Embryonic facial prominence (tissue), 1 donor: ENCODE measurements at regions not wholly inside any gene's neighbourhood (a gene's known extent, or its start where the extent isn't known, plus 50 kb on each side); places are given as distances from the start of the nearest gene placed in this dataset.
"Not testable (repeated sequence)": the region's sequence is repeated elsewhere in the genome, so short reads cannot be mapped to it uniquely, and the experiment has no call there.

Experiments used
- DNase-seq: peaks from one replicate; pipeline ENCODE4 v3.0.0-alpha.2; 2016; ENCODE audit errors: extremely low spot score

DNA sequence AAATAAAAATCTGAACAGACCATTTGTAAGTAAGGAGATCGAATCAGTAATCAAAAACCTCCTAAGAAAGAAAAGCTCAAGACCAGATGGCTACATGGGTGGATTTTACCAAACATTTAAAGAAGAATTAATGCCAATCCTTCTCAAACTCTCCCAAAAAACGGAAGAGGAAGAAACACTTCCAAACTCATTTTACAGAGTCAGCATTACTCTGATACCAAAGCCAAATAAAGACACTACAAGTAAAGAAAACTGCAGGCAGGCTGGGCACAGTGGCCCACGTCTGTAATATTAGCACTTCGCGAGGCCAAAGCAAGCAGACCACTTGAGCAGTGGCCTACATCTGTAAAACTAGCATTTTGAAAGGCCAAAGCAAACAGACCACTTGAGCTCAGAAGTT is 159.8 kb downstream of the DPY19L2 start:
- DNase-seq = no peak

DNA sequence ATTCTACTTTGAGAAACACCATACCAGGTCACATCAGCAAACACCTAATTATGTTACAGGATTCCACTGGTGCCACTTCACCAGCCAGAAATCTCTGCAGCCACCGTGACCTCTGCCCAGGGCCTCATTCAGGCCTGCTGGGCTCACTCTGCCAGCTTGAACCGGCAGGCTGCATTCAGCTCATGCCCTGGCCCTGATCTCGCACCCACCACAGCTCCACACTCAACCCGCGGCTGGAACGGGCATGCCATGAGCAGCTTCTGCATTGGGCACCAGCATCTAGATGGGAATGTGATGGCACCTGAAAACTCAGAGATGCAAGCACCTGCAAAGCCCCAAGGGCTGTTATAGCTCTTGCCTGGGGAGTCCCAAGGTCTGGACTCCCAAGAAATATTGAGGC is 168.7 kb downstream of the DPY19L2 start:
- DNase-seq = no peak

DNA sequence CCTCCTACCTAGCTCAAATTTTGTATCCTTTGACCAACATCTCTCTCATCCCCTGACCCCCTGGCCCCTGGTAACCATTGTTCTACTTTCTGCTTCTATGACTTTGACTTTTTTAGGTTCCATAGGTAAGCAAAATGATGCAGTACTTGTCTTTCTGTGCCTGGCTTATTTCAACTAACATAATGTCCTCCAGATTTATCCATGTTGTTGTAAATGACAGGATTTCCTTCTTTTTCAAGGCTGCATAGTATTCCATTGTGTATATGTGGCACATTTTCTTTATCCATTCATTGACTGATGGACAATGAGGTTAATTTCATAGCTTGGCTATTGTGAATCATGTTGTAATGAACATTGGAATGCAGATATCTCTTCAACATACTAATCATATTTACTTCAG is 170.1 kb downstream of the DPY19L2 start:
- no peak for DNase-seq

DNA sequence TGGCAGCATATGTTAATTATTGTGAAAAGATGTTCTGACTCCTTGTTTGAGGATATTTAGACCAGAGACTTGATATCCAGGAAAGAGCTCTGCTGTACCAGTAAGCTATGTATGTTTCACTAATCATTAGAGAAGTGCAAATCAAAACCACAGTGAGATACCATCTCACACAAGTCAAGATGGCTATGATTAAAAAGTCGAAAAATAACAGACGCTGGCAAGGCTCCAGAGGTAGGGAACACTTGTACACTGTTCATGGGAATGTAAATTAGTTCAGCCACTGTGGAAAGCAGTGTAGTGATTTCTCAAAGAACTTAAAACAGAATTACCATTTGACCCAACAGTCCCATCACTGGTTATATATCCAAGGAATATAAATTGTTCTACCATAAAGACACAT is 171.6 kb downstream of the DPY19L2 start:
- DNase-seq = no peak

DNA sequence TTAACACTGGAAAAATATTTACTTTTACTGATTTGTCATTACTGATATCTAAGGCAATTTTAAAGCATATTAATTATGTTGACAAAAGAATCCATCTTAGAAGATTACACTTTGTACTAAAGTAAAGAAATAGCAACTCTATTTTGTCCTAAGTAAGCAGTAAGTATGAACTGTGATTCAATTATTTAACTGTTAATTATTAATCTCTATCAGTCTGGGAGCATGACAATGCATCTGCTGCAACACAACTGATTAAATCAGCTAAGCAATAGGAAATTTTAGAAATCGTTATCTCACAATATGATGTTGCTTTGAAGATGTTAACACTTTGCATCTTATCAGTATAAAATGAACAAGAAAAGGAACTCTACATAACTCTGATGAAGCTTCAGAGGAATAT is 172.3 kb downstream of the DPY19L2 start:
- no peak for DNase-seq

DNA sequence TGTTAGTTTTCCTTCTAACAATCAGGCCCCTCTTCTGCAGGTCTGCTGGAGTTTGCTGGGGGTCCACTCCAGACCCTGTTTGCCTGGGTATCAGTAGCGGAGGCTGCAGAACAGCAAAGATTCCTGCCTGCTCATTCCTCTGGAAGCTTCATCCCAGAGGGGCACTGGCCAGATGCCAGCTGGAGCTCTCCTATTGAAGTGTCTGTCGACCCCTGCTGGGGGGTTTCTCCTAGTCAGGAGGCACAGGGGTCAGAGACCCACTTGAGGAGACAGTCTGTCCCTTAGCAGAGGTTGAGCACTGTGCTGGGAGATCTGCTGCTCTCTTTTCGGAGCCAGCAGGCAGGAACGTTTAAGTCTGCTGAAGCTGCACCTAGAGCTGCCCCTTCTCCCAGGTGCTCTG is 174.9 kb downstream of the DPY19L2 start:
- not testable (repeated sequence) for DNase-seq

DNA sequence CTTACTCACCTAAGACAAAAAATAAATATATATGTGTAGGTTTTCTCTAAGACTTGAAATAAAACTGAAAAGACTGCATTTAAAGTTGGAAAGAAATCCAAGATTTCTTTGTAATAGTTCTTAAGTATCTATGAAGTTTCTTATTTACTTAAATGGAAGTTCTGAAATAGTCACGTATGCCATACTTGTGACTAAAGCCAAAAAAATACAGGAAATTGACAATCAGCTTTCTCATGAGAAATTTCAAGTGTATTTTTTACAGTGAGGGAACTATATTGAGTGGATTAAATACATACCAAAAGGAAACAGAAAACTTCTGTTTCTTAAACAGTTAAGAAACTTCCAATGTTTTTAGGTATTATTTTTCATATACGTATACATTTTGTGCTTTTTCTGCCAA is 188.1 kb downstream of the DPY19L2 start:
- DNase-seq = no peak

DNA sequence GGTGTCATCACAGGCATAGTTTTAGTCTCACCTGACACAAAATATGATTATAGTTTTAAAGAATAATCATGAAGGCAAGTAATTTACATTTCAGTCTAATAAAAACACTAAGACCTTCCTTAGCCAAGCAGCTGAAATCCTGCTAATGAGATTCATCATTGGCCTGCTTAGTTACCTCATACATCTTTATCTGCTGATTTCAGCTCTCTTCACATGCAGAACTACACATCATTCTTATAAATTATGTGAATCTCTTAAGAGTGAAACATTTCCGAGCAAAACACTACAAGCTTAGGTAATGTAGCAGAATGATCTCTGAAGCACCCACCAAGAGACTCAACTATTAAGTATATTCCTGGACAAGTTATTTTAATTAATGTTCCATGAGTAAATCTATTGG is 198.1 kb downstream of the DPY19L2 start:
- DNase-seq = no peak

DNA sequence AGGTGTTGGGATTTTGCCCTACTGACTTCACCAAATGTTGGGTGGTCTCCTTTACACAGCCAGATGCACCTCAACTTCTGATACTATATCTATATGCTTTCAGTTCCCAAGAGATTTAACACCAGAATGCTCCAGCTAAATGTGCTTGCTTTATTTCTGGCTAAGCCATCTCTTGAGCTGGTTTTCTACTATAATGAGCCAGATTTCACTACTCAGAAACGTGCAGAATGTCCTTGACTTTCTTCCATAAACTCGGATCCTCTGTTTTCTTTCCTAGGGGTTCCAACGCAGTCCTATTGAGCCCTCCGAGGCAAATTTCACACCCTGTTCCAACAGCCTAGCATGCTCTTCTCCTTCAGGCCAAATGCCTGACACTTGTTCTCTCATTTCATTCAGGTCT is 200.3 kb downstream of the DPY19L2 start:
- DNase-seq = no peak

DNA sequence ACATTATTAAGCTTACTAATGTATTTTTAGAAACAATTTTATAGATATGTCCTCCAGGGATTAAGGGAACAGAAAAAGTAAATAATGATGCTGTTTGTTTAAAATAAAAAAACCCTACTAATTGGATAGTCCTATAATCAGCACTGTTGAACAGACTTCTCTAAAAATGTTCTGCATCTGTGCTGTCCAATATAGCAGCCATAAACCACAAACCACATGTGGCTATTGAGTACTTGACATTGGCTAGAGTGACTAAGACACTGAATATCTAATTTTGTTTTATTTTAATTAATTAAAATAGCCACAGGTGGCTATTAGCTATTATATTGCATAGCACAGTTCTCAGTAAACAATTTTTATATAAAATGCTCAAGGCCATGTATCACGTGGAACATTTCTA is 210.4 kb downstream of the DPY19L2 start:
- no peak for DNase-seq

DNA sequence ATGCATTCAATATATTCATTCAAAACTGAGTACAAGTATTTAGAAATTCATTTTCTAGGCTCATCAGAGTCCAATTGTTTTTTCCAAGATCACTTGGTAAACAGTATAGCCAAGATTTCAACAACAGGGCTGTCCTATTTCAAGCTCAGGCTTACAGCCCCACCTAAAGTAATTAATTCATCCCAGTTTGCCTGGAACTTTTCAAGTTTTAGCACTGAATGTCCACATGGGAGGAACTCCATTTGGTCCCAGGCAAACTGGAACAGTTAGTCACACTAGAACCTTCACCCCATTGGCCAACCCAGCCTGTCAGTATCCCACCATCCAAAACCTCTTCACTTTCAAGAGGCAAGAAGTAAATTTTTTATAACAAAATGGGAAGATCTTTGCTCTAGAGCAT is 210.9 kb downstream of the DPY19L2 start:
- DNase-seq = no peak

DNA sequence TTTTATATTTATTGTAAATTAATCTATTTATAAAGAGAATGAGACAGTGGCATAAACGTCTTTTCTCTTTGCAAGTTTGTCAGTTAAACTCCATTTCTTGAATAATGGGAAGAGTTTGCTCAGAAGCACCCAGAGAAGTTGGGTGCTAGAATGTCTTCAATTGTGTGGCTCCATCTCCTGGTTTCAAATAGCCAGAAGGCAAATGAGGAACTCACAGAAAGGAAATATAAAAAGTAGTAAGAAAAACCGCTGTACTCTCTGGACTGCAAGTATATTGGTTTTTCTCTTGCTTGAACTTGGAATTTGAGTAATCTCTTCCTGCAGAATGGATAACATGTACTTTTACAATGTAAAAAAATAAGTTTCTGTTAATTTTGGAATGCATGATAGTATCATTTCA is 217.5 kb downstream of the DPY19L2 start:
- DNase-seq = no peak

DNA sequence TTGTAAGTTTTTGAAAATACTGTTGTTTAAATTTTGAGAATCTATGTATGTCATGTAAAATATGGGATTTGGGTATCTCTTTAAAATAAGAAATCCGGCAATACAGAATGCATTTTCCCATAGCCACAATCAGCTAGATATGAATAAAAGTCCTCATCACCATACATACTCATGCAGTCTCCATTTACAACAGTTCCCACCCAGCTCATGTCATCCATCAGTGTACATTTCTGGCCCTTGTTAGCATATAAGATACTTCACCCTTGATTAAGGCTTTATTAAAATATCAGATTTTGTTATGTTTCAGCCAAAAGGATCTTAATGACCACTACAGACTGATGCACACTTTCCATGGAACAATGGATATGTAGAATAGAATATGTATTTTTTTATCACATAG is 218.0 kb downstream of the DPY19L2 start:
- no peak for DNase-seq

DNA sequence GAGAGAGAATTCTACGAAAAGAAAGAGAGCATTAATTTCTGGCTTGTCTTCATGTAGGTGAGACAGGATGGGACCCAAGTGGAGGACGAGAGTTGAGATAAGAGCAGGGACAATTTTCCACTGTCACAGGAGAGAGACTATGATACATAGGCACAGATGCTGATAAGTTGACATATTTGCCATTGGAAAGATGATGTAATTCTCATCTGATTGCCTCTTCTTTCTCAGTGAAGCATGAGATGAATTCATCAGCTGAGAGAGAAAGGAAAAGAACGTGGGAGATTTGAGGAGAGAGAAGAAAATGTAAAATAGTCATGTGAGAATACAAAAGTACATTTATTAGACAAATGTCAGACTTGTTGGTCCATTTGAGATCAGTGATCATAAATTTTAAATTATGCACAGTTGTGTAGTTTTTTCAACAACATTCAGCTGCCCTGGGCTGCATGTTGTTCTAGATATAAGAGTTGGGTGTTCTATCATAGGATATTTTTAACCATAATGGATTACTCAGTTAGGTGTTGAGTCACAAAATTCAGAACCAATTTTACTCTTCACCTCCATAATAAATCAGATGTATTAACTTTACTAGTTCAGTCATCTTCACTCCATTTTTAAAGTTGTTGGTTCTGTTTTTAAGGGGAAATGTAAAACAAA is 222.9 kb downstream of the DPY19L2 start:
- DNase-seq = no peak

DNA sequence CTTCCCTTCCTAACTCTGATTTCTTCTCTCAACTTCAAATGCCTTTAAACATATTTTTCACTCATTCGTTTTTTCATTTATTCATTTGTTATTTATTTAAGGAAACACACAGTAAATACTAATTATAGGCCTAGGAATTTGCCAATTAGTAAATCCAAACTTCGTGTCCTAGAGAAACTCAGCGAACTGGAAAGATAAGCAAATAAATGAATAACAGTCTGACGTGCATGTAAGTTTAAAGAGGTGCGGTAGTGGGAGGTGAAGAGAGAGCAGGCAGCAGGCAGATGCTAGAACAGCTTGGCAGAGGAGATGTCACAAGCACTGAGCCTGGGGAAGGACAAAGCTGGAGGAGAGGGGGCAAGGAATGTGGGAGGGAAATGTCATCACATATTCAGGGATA is 228.2 kb downstream of the DPY19L2 start:
- no peak for DNase-seq

DNA sequence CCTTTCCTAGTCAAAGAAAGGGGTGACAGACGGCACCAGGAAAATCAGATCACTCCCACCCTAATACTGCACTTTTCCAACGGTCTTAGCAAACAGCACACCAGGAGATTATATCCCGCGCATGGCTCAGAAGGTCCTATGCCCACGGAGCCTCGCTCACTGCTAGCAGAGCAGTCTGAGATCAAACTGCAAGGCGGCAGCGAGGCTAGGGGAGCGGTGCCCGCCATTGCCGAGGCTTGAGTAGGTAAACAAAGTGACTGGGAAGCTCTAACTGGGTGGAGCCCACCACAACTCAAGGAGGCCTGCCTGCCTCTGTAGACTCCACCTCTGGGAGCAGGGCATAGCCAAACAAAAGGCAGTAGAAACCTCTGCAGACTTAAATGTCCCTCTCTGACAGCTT is 233.9 kb downstream of the DPY19L2 start:
- not testable (repeated sequence) for DNase-seq

DNA sequence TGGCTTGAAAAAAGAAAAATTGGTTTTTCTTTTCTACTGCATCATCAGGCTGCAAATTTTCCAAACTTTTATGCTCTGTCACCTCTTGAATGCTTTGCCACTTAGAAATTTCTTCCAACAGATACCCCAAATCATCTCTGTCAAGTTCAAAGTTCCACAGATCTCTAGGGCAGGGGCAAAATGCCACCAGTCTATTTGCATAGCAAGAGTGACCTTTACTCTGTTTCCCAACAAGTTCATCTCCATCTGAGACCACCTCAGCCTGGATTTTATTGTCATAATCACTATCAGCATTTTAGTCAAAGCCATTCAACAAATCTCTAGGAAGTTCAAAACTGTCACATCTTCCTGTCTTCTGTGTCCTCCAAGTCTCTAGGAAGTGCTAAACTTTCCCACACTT is 240.3 kb downstream of the DPY19L2 start:
- DNase-seq = not testable (repeated sequence)

DNA sequence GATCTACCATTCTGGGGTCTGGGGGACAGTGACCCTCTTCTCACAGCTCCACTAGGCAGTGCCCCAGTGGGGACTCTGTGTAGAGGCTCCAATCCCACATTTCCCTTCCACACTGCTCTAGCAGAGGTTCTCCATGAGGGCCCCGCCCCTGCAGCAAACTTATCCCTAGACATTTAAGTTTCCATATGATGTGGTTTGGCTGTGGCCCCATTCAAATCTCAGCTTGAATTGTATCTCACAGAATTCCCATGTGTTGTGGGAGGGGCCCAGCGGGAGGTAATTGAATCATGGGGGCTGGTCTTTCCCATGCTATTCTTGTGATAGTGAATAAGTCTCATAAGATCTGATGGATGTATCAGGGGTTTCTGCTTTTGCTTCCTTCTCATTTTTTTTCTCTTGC is 241.3 kb downstream of the DPY19L2 start:
- DNase-seq = not testable (repeated sequence)

DNA sequence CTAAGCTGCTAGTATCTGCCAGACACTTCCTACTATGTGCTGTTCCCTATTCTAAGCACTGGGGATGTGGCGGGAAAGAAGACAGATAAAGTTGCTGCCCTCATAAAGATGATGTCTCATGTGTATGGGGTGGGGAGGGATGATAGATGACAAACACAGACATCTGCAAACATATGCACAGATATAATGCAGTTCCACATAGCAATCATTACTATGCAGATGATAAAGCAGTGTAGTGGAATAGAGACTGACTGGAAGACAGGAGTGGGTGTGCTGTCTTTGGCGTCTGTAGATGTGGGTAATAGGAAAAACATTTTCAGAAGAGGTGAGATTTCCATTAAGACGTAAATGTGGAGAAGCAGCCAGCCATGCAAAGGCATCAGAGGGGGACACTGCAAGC is 243.6 kb downstream of the DPY19L2 start:
- no peak for DNase-seq

DNA sequence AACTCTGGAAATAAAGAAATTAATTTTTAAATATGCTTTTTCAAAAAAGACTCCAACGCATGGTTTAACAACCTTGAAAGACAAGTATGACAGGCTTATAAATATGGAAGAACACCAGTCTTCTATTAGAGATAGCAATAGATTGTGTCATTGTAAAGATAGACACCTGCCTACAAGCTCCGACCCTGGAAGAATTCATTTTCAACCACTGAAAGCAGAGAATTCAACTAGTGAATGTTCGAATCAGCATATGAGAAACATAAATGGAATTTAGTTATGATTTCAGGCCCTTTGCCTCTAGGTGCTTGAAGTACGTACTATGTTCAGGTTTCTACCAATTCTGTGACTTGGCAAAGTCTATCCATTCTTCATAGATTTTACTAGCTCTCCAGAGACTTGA is 244.5 kb downstream of the DPY19L2 start:
- DNase-seq = no peak

DNA sequence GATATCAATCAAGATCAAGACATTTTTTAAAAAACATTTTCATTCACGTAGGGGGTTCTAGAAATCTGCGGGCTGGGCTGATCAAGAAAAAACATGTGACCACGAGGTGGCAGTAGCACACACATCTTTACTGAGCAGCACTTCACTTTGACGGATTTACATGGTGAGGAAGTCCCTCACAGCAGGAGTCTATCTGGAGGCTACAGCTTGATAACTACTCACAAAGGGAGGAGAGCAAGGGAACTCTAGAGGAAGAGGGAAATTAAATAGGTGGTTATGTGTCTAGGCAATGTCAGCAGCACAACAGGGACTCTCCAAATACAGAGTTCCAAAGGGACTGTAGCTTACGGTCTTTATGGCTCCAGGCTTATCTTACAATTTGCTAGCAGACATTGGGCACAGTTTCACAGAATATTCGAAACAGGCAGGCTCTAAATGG is 248.1 kb downstream of the DPY19L2 start:
- no peak for DNase-seq

DNA sequence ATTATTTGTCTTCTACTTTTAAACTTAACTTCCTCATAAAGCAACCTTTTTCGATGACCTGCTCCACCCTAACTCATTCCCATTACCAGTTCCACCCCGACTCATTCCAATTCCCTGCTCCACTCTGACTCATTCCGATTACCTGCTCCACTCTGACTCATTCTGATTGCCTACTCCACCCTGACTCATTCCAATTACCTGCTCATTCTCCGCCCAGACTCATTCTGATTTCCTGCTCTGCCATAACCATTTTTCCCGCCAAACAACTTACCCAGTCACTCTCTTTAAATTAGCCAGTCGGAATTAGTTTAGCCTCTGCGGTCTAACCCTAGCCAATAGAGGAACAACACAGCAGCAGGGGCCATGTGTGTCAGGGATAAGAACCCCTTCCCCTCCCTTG is 249.1 kb downstream of the DPY19L2 start:
- DNase-seq = no peak

DNA sequence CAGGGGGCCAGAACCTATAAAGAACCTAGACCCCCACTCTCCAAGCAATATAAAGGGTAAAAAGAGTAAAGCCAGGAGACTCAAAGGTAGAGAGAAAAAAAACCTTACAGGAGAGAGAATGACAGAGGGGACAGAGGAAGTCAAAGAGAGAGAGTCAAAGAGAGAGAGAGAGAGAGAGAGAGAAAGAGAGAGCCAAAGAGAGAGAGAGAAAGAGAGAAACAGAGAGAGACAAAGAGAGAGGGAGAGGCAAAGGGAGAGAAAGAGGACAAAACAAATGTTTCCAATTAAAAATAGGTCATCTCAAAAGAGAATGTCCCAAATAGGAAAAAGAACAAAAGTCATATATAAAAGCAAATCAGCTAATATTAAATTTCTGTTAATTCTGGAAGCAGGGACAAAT is 251.5 kb downstream of the DPY19L2 start:
- no peak for DNase-seq

DNA sequence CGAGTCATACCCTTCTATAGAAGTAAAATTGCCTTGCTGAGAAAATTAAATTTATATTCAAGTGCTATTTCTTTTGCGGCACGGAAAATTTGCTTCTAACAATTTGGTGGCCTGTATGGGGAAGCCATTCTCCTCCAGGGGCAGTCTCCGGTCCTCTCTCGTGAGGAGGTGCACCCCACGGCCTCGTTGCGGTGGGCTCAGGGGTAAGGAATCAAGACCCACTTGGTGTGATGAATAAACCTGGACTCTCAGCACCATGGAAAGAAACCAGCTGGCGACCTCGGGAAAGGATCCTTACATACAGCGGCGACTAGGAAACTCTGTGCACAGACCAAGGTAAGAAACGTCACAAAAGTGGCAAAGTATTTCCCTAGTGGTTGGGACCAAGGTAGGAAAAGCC is 252.9 kb downstream of the DPY19L2 start:
- no peak for DNase-seq
